Lower leg skin (tissue), 3 donors: ENCODE measurements at regions not wholly inside any gene's neighbourhood (a gene's known extent, or its start where the extent isn't known, plus 50 kb on each side); places are given as distances from the start of the nearest gene placed in this dataset.

Experiments used
- CTCF ChIP-seq, 3 donors: fragments of 450-650 bp; IDR thresholded peaks; one replicate each; pipeline ENCODE4 v1.5.1; 2016; ENCODE audit warnings: antibody characterized with exemption in 3 of 3, mild to moderate bottlenecking in 3 of 3, moderate library complexity in 2 of 3
- POLR2A ChIP-seq, 2 donors: fragments of 450-650 bp; IDR thresholded peaks; one replicate each; pipeline ENCODE4 v1.6.1; 2016 to 2017; ENCODE audit warnings: antibody characterized with exemption in 2 of 2, mild to moderate bottlenecking in 1 of 2, moderate library complexity in 1 of 2

GRCh38 chr4:120536884-120537283 is 385.6 kb downstream of the PRDM5 start:
- TF ChIP-seq CTCF (IDR thresholded peaks at IDR 0.05) (no peak), POLR2A (IDR thresholded peaks at IDR 0.05) (no peak)
